Kidney epithelial cell (primary cell): ENCODE measurements at regions not wholly inside any gene's neighbourhood (a gene's known extent, or its start where the extent isn't known, plus 50 kb on each side); places are given as distances from the start of the nearest gene placed in this dataset.

Experiments used
- DNase-seq: peaks from one replicate; pipeline ENCODE4 v3.0.0-alpha.2; 2010; ENCODE audit warnings: low read depth
- H3K27me3 ChIP-seq: 2 replicates; pipeline ENCODE4 v1.6.0; 2011; ENCODE audit warnings: low read length; ENCODE audit not compliant: control insufficient read depth, insufficient read depth
- H3K36me3 ChIP-seq: 2 replicates; pipeline ENCODE4 v1.5.1; 2011; ENCODE audit warnings: low read length; ENCODE audit not compliant: control insufficient read depth, insufficient read depth
- H3K4me3 ChIP-seq: 2 replicates; pipeline ENCODE4 v1.5.1; 2011; ENCODE audit warnings: low read depth, mild to moderate bottlenecking, control low read depth, low read length
- TF ChIP-seq, protein P1 (sequence below): IDR thresholded peaks from 2 replicates; pipeline ENCODE4 v1.5.1; 2011; ENCODE audit warnings: mild to moderate bottlenecking, moderate library complexity, low read length, control low read depth, inconsistent platforms; ENCODE audit not compliant: insufficient read depth, poor library complexity, severe bottlenecking

DNA sequence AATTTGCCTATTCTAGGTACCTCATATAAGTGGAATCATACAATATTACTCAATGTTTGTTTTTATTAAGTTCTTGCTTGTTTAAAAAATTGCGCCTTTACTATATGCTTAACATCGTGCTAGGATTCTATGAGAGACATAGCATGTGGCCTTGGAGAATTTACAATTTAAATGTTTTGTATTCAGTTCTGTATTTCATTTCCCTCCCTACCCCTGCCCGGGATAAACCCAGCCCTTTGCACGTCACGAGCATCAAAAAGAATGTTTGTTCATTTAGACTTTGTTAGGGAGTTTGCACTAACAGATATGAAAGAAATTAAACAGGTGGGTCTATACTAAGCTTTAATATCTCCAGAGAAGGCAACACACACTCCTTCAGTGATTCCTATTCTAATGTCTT, 75.7 kb downstream of the C18orf54 start:
- no peak for DNase-seq
- H3K27me3 ChIP-seq, result no peaks in the 10 kb centered on the region
- H3K36me3 ChIP-seq, result no peaks in the 10 kb centered on the region
- H3K4me3 ChIP-seq, result no peak overlapping the region
- TF ChIP-seq, protein P1, sequence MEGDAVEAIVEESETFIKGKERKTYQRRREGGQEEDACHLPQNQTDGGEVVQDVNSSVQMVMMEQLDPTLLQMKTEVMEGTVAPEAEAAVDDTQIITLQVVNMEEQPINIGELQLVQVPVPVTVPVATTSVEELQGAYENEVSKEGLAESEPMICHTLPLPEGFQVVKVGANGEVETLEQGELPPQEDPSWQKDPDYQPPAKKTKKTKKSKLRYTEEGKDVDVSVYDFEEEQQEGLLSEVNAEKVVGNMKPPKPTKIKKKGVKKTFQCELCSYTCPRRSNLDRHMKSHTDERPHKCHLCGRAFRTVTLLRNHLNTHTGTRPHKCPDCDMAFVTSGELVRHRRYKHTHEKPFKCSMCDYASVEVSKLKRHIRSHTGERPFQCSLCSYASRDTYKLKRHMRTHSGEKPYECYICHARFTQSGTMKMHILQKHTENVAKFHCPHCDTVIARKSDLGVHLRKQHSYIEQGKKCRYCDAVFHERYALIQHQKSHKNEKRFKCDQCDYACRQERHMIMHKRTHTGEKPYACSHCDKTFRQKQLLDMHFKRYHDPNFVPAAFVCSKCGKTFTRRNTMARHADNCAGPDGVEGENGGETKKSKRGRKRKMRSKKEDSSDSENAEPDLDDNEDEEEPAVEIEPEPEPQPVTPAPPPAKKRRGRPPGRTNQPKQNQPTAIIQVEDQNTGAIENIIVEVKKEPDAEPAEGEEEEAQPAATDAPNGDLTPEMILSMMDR, result no peak

DNA sequence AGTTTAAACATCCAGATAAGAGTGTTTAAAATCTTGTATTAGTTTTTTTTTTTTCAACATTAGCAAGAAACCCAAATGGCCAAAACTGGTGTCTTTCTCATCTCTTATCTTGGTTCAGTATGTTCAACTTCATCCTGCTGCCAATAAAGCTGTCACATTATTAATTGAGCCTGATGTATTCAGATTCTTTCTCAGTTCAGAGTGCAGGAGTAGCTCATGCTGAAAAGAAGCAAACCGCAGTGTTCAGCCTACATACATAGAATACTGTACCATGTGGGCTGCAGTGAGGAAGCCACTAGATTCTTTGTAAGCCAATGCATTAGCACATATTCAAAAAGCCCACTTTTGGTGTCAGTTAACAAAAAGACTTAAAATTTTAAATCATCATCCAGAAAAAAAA, 76.2 kb downstream of the C18orf54 start:
- no peak for DNase-seq
- Histone ChIP-seq H3K27me3 (no peaks in the 10 kb centered on the region), H3K36me3 (no peaks in the 10 kb centered on the region), H3K4me3 (no peak overlapping the region)
- TF ChIP-seq, protein P1, result no peak

DNA sequence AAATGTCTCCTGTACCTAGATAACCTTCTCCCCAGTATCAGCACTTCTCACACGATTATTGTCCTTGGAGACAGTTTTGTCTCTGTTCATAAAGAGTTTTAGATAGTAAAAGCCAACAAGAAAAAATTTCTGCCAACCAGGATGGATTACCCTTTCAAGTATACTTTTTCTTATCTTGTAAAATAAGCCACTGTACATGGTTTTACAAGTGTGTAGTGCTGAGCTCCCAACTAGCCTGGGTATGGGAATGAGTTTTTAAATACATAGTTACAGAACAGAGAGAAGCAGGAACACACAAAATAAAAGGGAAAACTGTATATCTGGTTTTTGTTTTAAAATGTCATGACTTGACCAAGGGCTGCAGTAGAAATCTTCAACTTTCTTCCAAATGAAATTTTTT, 76.7 kb downstream of the C18orf54 start:
- TF ChIP-seq, protein P1, result no peak
- Histone ChIP-seq H3K4me3 (no peak overlapping the region), H3K27me3 (no peaks in the 10 kb centered on the region), H3K36me3 (no peaks in the 10 kb centered on the region)
- no peak for DNase-seq

DNA sequence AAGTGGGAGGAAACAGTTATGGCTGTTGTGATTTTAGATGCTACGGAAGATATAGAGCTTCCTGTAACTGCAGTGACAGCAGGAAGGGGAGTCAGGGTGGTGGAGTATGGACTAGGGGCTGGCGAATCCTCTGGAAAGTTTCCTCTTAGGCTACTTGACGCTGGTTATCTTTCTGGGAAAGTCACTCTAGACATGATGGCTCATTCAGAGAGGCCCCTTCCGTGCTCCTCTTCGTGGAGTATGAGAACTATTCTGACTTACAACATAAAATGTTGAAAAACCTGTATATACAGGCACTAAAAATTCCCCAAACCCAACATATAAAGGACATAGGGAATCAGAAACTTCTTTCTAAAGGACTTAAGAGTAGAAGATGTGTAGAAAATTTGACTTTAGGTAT, 78.8 kb downstream of the C18orf54 start:
- Histone ChIP-seq H3K27me3 (no peaks in the 10 kb centered on the region), H3K4me3 (no peak overlapping the region), H3K36me3 (no peaks in the 10 kb centered on the region)
- TF ChIP-seq, protein P1, result no peak
- DNase-seq, result no peak

DNA sequence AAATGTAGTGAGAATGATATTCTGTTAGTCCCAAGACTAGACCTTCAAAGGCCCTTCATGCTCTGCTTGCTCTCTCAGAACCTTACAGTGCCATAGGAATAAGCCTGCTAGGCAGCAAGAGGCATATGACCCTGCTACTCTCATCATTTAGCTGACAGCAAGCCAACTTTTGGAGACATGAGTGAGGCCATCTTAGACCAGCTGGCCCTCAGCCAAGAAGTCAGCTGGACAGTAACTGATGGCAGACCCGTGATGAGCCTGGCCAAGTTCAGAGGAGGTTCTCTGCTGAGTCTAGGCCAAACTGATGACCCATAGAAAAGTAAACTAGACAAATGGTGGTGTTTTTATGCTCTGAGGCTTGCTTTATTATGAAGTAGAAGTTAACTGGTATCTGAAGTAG, 82.6 kb downstream of the C18orf54 start:
- TF ChIP-seq, protein P1, result no peak
- no peak overlapping the region for H3K4me3 ChIP-seq
- no peaks in the 10 kb centered on the region for H3K27me3 ChIP-seq
- no peaks in the 10 kb centered on the region for H3K36me3 ChIP-seq
- DNase-seq, result no peak

DNA sequence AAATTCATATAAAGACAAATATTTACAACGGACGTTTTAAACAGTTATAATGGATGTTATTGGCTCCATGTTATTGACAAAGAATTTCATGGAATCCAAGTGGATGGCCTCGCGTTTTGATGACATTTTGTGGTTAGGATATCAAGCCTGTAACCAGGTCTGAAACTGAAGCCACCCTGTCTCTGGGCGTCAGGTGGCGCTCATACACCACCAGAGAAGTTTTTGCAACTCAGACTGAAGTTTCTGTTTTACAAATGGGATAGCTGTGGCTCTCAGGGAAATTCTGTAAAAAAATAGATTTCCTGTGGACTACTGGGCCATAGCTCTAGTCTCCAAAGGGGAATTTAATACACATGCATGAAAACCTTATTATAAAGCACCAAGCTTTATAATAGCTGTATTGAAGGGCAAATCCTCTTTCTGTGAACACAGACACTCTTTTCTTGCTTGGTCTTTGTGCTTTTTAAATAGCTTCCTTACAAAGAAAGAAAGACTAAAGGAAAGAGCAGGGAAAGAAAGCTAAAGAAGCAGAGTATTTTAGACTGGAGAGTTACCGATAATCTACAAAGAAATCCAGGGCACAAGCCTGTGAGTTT, 86.7 kb downstream of the C18orf54 start:
- Histone ChIP-seq H3K36me3 (no peaks in the 10 kb centered on the region), H3K27me3 (no peaks in the 10 kb centered on the region), H3K4me3 (no peak overlapping the region)
- TF ChIP-seq, protein P1, result peak; percentile 92
- DNase-seq, result peak; percentile 18
